ENCODE measurements at regions not wholly inside any gene's neighbourhood (a gene's known extent, or its start where the extent isn't known, plus 50 kb on each side); places are given as distances from the start of the nearest gene placed in this dataset.

GRCh38 chr6:95309545-95309944, 267.8 kb upstream of the MANEA start:
- Histone ChIP-seq H3K27me3 (ENCODE audit: insufficient read depth) (no peaks in the 10 kb centered on the region), H3K36me3 (ENCODE audit: insufficient read depth) (no peaks in the 10 kb centered on the region), H3K4me1 (ENCODE audit: insufficient read depth) (peaks cover 9% of the 10 kb centered on the region; the same call in 1 of the 2 replicates), H3F3A (replicated peaks; ENCODE audit: low read depth) (no peaks in the 10 kb centered on the region), H3K27ac (ENCODE audit: low read depth) (no peak overlapping the region), H3K79me2 (replicated peaks; ENCODE audit: insufficient read depth) (no peaks in the 10 kb centered on the region), H2AFZ (peak overlapping the region; percentile 40; the same call in 1 of the 2 replicates), H3K4me2 (peak overlapping the region; percentile 37; the same call in 1 of the 2 replicates), H3K9me2 (ENCODE audit: insufficient read depth) (no peaks in the 10 kb centered on the region), H4K20me1 (replicated peaks; ENCODE audit: insufficient read depth) (no peaks in the 10 kb centered on the region), H3K4me3 (no peak overlapping the region)
- H3K9me3 Mint-ChIP-seq = no peaks in the 10 kb centered on the region
- H3K4me1 Mint-ChIP-seq = peaks cover 11% of the 10 kb centered on the region; the same call in 2 of the 3 replicates
- H3K27me3 Mint-ChIP-seq (ENCODE audit: insufficient read depth, low read depth, poor library complexity) = peaks cover 2% of the 10 kb centered on the region
- no peak overlapping the region for H3K4me3 Mint-ChIP-seq
- TF ChIP-seq NANOG (IDR thresholded peaks at IDR 0.05; ENCODE audit: borderline replicate concordance) (no peak), ZNF462 (CRISPR knock-in tag; IDR thresholded peaks at IDR 0.05) (no peak), REST (IDR thresholded peaks at IDR 0.05; ENCODE audit: unreplicated experiment) (no peak), POLR2AphosphoS5 (IDR thresholded peaks at IDR 0.05; ENCODE audit: low read depth) (no peak), EZH2phosphoT487 (IDR thresholded peaks at IDR 0.05; ENCODE audit: unreplicated experiment) (no peak), ZNF114 (CRISPR knock-in tag; IDR thresholded peaks at IDR 0.05) (no peak), STAT1 (IDR thresholded peaks at IDR 0.05; ENCODE audit: unreplicated experiment) (no peak), CREB1 (CRISPR knock-in tag; IDR thresholded peaks at IDR 0.05; ENCODE audit: low read depth) (no peak), EZH2 (IDR thresholded peaks at IDR 0.05; ENCODE audit: low read depth, unreplicated experiment) (no peak), JUNB (IDR thresholded peaks at IDR 0.05; ENCODE audit: unreplicated experiment) (no peak), ZNF331 (CRISPR knock-in tag; IDR thresholded peaks at IDR 0.05; ENCODE audit: low read depth) (no peak), CTCF (conservative IDR thresholded peaks at IDR 0.05; ENCODE audit: low read depth in 2 of 2) (no peak)
- TF ChIP-seq, protein P1, sequence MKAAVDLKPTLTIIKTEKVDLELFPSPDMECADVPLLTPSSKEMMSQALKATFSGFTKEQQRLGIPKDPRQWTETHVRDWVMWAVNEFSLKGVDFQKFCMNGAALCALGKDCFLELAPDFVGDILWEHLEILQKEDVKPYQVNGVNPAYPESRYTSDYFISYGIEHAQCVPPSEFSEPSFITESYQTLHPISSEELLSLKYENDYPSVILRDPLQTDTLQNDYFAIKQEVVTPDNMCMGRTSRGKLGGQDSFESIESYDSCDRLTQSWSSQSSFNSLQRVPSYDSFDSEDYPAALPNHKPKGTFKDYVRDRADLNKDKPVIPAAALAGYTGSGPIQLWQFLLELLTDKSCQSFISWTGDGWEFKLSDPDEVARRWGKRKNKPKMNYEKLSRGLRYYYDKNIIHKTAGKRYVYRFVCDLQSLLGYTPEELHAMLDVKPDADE (IDR thresholded peaks at IDR 0.05) = no peak
- H3K27ac Mint-ChIP-seq = no peak overlapping the region
- ATAC-seq (peak; percentile 68), DNase-seq (ENCODE audit: low spot score) (peak; percentile 23)
- H3K36me3 Mint-ChIP-seq (ENCODE audit: low read depth) = no peaks in the 10 kb centered on the region

Data from GM23338 (cell line).